ENCODE measurements at regions not wholly inside any gene's neighbourhood (a gene's known extent, or its start where the extent isn't known, plus 50 kb on each side); places are given as distances from the start of the nearest gene placed in this dataset.

- DNase-seq = no peak
These were observed 228.6 kb upstream of the STK17B start for GRCh38 chr2:196399722-196400691.

- DNase-seq = no peak
These were observed 232.1 kb upstream of the STK17B start for GRCh38 chr2:196403471-196403870.

GRCh38 chr2:196404276-196404675 is 232.9 kb upstream of the STK17B start:
- no peak for DNase-seq

GRCh38 chr2:196407675-196408264 is 231.7 kb upstream of the CCDC150 start:
- DNase-seq = no peak

- DNase-seq = no peak
These were observed 230.1 kb upstream of the CCDC150 start for GRCh38 chr2:196409376-196409775.

GRCh38 chr2:196410008-196410407 is 229.5 kb upstream of the CCDC150 start:
- DNase-seq = no peak

- DNase-seq = no peak
These were observed 225.7 kb upstream of the CCDC150 start for GRCh38 chr2:196413821-196414274.

- DNase-seq = no peak
These were observed 224.1 kb upstream of the CCDC150 start for GRCh38 chr2:196415384-196415783.

- DNase-seq = no peak
These were observed 219.4 kb upstream of the CCDC150 start for GRCh38 chr2:196420143-196420542.

GRCh38 chr2:196421880-196422279 is 217.6 kb upstream of the CCDC150 start:
- no peak for DNase-seq

- no peak for DNase-seq
These were observed 217.2 kb upstream of the CCDC150 start for GRCh38 chr2:196422361-196422760.

GRCh38 chr2:196426122-196426521 is 213.4 kb upstream of the CCDC150 start:
- no peak for DNase-seq

- no peak for DNase-seq
These were observed 211.4 kb upstream of the CCDC150 start for GRCh38 chr2:196427986-196428634.

- no peak for DNase-seq
These were observed 208.4 kb upstream of the CCDC150 start for GRCh38 chr2:196431076-196431475.

- no peak for DNase-seq
These were observed 207.6 kb upstream of the CCDC150 start for GRCh38 chr2:196431957-196432356.

- DNase-seq = no peak
These were observed 206.4 kb upstream of the CCDC150 start for GRCh38 chr2:196433116-196433515.

GRCh38 chr2:196434217-196434616 is 205.3 kb upstream of the CCDC150 start:
- DNase-seq = no peak

- no peak for DNase-seq
These were observed 204.3 kb upstream of the CCDC150 start for GRCh38 chr2:196435189-196435588.

GRCh38 chr2:196437626-196438025 is 201.9 kb upstream of the CCDC150 start:
- no peak for DNase-seq

GRCh38 chr2:196439760-196440159 is 199.8 kb upstream of the CCDC150 start:
- DNase-seq = no peak

- DNase-seq = no peak
These were observed 199.1 kb upstream of the CCDC150 start for GRCh38 chr2:196440413-196440812.

GRCh38 chr2:196441527-196441926 is 198.0 kb upstream of the CCDC150 start:
- DNase-seq = no peak

GRCh38 chr2:196442211-196442610 is 197.3 kb upstream of the CCDC150 start:
- DNase-seq = no peak

GRCh38 chr2:196444442-196444841 is 195.1 kb upstream of the CCDC150 start:
- no peak for DNase-seq
